ENCODE measurements at regions not wholly inside any gene's neighbourhood (a gene's known extent, or its start where the extent isn't known, plus 50 kb on each side); places are given as distances from the start of the nearest gene placed in this dataset.

GRCh38 chr2:7527165-7527722 lies 610.0 kb downstream of the RNF144A start:
- no peak overlapping the region for H2AK5ac ChIP-seq (ENCODE audit: insufficient read length, low read length)

More at GRCh38 chr2:7527165-7527722, 610.0 kb downstream of the RNF144A start:
- H4K8ac ChIP-seq (replicated peaks; ENCODE audit: insufficient read length, low read depth, low read length), result no peak overlapping the region
- no peak overlapping the region for H3T11ph ChIP-seq (ENCODE audit: low read length)
- H3K18ac ChIP-seq (ENCODE audit: insufficient read length, low read depth, low read length), result no peak overlapping the region
- no peak overlapping the region for H2AFZ ChIP-seq (ENCODE audit: low read length)
- H3K4ac ChIP-seq (ENCODE audit: low read depth, low read length), result no peak overlapping the region
- DNase-seq, result no peak
- H3K27me3 ChIP-seq (ENCODE audit: insufficient read depth, low read length), result no peaks in the 10 kb centered on the region
- no peak for TF ChIP-seq CTCF (conservative IDR thresholded peaks at IDR 0.05)
- no peaks in the 10 kb centered on the region for H3K4me1 ChIP-seq (ENCODE audit: insufficient read depth, low read length)
- no peak overlapping the region for H3K9ac ChIP-seq (ENCODE audit: extremely low read depth, insufficient read length, low read length)
- peaks cover 30 to 38% (median 31%) of the 10 kb centered on the region in 3 experiments for H3K36me3 Mint-ChIP-seq (ENCODE audit: insufficient read depth in 1 of 3, low read depth in 3 of 3)
- H3K56ac ChIP-seq (ENCODE audit: insufficient read length, low read depth, low read length), result no peak overlapping the region
- H3K27ac Mint-ChIP-seq, result no peak overlapping the region
- H3K9me3 Mint-ChIP-seq, result peaks cover 38% of the 10 kb centered on the region in 2 experiments
- peaks cover 19% of the 10 kb centered on the region for H3K9me3 ChIP-seq (ENCODE audit: control insufficient read depth, low read depth, low read length)
- H2BK5ac ChIP-seq (ENCODE audit: insufficient read length, low read length), result no peak overlapping the region
- no peak overlapping the region for H2BK15ac ChIP-seq (ENCODE audit: low read depth, low read length)
- H2BK120ac ChIP-seq (ENCODE audit: low read depth, low read length, poor library complexity, severe bottlenecking), result no peak overlapping the region
- no peaks in the 10 kb centered on the region for H3K79me2 ChIP-seq (ENCODE audit: insufficient read depth, low read length)
- H2BK12ac ChIP-seq (ENCODE audit: insufficient read length, low read depth, low read length), result no peak overlapping the region
- no peaks in the 10 kb centered on the region; the same call in none of the 2 replicates for H3K27me3 Mint-ChIP-seq (ENCODE audit: low read depth)
- no CpG with 5 or more reads among the region's 3 CpGs for WGBS (ENCODE audit: extremely low coverage, insufficient read length, low lambda C conversion rate)
- no peaks in the 10 kb centered on the region for H4K20me1 ChIP-seq (ENCODE audit: control insufficient read depth, insufficient read depth, insufficient read length)
- no peaks in the 10 kb centered on the region for H3K79me1 ChIP-seq (ENCODE audit: insufficient read depth, low read depth, low read length, poor library complexity, severe bottlenecking)
- H3K23me2 ChIP-seq (ENCODE audit: insufficient read length, low read depth, low read length, poor library complexity, severe bottlenecking), result no peaks in the 10 kb centered on the region
- H3K23ac ChIP-seq (ENCODE audit: insufficient read length, low read depth, low read length), result no peak overlapping the region
- H2BK20ac ChIP-seq (ENCODE audit: low read depth, low read length, poor library complexity, severe bottlenecking), result no peak overlapping the region
- no peak overlapping the region for H4K5ac ChIP-seq (ENCODE audit: insufficient read length, low read depth, low read length)
- no peak overlapping the region for H3K4me3 Mint-ChIP-seq
- H4K91ac ChIP-seq (ENCODE audit: insufficient read length, low read depth, low read length), result no peak overlapping the region
- no peak overlapping the region for H3K27ac ChIP-seq (ENCODE audit: insufficient read length, low read depth, low read length)
- no peaks in the 10 kb centered on the region for H3K4me1 Mint-ChIP-seq
- no peak overlapping the region for H3K4me2 ChIP-seq (ENCODE audit: insufficient read depth, insufficient read length, low read length)
- H3K14ac ChIP-seq (ENCODE audit: insufficient read depth, low read length), result no peak overlapping the region

Data from H9 (cell line).